Cardiac fibroblast (primary cell): ENCODE measurements at regions not wholly inside any gene's neighbourhood (a gene's known extent, or its start where the extent isn't known, plus 50 kb on each side); places are given as distances from the start of the nearest gene placed in this dataset.
A peak's percentile ranks its signal among the peaks of the same experiment; 100 is the strongest.

Experiments
- DNase-seq, 2 donors: peaks; one replicate each; pipeline versions ENCODE4 v3.0.0 to v3.0.0-alpha.2; 2010; ENCODE audit warnings: low read depth in 2 of 2
- H3K4me3 ChIP-seq, 2 donors: replicated peaks in 1 of 2; 1 replicate in 1 of 2; 2 replicates in 1 of 2; pipeline ENCODE4 v1.5.1; 2011; ENCODE audit warnings: low read depth in 2 of 2, low read length in 2 of 2, mild to moderate bottlenecking in 2 of 2, moderate library complexity in 1 of 2
- TF ChIP-seq, protein P1 (sequence below): IDR thresholded peaks from one replicate; pipeline ENCODE4 v1.5.1; 2011; ENCODE audit warnings: low read depth, mild to moderate bottlenecking, low read length, inconsistent platforms

DNA sequence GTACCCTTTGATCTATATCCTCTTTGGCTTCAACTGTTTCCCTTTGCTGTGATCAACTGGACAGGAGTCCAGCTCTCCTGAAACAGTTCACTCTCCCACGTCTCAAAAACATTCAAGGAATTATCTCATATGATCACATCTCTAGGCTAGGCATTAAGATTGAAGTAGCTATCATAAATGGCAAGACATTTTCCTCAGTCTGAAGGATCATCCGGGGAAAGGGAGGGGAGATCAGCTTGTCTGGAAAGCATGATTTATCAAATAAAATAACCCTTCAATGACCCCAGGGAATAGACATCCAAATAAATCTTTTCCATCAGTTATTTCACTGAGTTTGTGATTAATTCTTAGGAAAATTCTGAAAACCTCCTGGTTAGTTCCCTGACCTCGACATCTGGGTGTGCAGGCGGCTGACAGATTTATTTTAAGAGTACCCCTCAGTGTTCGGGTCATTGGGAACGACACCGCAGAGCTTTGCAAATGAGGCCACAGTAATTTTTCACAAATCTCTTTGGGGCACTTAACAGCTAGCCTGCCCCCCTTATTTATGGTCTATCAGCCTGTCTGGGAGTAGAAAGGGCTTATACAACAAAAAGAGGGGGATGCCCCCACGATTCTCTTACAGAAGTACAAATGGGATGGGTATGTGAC lies 65.8 kb downstream of the NSMCE3 start:
- TF ChIP-seq, protein P1, sequence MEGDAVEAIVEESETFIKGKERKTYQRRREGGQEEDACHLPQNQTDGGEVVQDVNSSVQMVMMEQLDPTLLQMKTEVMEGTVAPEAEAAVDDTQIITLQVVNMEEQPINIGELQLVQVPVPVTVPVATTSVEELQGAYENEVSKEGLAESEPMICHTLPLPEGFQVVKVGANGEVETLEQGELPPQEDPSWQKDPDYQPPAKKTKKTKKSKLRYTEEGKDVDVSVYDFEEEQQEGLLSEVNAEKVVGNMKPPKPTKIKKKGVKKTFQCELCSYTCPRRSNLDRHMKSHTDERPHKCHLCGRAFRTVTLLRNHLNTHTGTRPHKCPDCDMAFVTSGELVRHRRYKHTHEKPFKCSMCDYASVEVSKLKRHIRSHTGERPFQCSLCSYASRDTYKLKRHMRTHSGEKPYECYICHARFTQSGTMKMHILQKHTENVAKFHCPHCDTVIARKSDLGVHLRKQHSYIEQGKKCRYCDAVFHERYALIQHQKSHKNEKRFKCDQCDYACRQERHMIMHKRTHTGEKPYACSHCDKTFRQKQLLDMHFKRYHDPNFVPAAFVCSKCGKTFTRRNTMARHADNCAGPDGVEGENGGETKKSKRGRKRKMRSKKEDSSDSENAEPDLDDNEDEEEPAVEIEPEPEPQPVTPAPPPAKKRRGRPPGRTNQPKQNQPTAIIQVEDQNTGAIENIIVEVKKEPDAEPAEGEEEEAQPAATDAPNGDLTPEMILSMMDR = no peak
- no peak for DNase-seq
- H3K4me3 ChIP-seq = no peak overlapping the region

DNA sequence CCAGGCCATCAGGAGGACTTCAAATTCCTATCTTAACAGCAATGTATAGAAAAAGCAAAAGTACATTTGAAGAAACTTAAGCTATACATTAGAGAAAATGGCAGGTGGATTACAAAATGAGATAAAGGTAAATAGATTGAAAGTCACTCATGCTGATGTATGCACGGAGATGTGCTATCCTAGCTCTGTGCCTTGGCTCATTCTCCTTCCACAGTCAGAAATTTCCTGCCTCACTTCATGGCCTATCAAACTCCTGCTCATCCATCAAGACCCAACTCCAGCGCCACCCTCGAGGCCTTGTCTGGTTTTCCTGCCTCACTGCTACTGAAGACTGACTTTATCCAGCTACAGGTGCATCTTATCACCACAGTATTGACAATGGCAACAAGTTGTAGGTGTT lies 72.9 kb downstream of the NSMCE3 start:
- DNase-seq = no peak
- H3K4me3 ChIP-seq = no peak overlapping the region
- TF ChIP-seq, protein P1 = no peak

DNA sequence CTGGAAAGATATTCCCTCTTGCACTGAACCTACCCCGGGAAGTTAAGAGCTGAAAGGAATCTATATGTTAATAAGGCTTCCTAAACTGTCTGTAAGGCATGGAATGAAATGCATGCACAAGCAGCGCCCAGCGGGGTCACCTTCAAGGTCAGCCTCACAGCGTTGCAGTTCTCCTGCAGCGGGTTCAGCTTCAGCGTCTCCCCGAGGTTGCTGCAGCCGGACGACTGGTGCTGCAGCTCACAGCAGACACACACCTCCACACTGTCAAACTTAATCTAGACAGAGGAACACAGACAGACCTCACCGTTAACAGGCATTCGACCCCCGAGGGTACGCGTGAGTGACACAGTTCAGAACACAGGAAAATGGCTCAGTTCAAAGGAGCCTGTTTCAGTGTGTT lies 73.3 kb downstream of the NSMCE3 start:
- no peak for DNase-seq
- H3K4me3 ChIP-seq = no peak overlapping the region
- TF ChIP-seq, protein P1 = no peak

DNA sequence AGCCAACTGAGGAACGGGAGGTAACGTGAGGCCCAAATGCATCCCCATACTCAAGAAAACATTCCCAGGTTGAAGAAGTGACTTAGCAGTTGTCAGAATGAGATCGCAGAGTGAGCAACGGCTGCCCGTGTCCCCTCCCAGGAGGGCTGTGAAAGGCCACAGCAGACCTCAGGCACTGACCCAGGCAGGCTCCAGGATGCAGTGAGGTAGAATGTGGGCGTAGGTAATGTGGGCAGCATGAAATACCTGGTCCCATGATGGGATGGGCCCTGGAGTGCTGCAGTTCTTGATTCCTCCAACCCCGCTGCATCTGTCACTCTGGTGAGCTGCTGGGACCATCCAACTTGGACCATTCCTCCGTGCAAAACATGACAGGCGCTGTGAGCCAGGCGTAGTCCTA lies 74.8 kb downstream of the NSMCE3 start:
- H3K4me3 ChIP-seq = no peak overlapping the region
- TF ChIP-seq, protein P1 = no peak
- no peak for DNase-seq

DNA sequence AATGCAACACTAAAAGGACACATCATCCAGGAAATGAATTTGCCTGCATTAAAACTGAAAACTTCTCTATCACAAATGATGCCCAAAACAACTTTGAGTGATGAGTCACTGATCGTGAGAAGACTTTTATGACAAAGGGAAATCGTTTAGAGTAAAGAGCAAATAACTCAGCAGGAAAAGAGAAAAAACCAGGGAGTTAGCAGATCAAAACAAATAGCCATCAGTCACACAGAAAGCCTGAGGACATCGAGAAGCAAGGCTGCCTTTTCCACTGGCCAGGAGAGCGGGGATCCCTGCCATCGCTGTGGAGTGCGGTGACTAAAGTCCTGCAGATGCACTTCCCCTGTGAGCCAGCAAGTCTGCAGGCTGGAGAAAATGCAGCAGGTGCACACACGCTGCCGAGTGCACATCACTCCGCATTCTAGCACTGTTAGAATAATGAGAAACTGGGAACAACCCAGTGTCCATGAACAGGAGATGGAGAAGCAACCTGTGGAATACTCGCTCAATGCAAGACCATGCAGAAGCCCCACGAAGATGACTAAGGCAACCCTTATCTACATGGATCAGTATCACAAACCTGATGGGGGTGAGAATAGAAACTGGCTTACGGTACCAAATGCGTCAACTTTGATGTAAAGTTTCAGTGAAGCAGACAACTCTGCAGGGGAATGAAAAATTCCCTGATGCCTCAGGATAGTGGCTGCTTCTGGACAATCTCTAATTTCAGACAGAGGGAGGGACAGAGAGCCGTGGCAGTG lies 86.4 kb downstream of the NSMCE3 start:
- TF ChIP-seq, protein P1 = no peak
- peak in 1 of 2 donors; percentile 2 for DNase-seq
- no peak overlapping the region for H3K4me3 ChIP-seq

DNA sequence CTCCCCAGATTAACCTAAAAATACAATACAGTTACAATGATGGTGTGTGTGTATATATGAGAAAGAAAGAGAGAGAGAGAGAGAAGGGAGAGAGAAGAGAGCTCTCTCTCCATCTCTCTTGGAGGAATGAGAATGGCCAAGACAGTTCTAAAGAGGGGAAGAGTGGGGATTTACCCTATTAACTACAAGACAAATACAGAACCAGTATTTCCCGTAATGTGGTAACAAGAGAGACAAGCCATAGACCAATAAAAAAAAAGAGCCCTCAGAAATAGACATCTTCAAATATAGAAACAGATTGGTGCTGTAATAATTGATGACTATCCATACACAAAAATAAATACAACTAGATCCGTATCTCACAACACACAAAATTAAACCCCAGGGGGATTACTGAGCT lies 87.0 kb downstream of the NSMCE3 start:
- no peak for DNase-seq
- no peak overlapping the region for H3K4me3 ChIP-seq
- TF ChIP-seq, protein P1 = no peak
